ENCODE measurements at regions not wholly inside any gene's neighbourhood (a gene's known extent, or its start where the extent isn't known, plus 50 kb on each side); places are given as distances from the start of the nearest gene placed in this dataset.
"Not testable (repeated sequence)": the region's sequence is repeated elsewhere in the genome, so short reads cannot be mapped to it uniquely, and the experiment has no call there.

DNA sequence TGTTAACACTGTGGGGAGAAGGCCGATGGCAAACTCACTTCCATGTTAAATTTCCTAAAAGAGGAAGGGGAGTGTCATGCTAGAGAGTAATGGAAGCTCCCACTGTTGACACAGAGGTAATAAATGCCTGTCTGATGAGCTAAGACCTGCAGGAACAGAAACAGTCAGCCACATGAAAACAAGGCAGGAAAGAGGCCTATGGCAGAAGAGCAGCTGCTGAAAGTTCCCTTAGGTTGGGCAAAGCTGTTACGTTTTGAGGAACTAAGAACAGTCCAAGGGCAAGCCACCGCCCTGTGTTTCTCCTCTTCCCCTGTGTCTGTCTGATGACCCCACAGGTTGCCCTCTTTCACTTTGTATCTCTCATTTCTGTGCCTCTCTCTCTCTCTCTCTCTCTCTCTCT, 422.6 kb downstream of the TMEM121 start:
- not testable (repeated sequence) for H3K27ac Mint-ChIP-seq, H3K36me3 Mint-ChIP-seq, H3K27me3 Mint-ChIP-seq, H3K9me3 Mint-ChIP-seq, H3K4me3 Mint-ChIP-seq
- peaks cover 16% of the 10 kb centered on the region for H3K4me1 Mint-ChIP-seq

- H3K9me3 Mint-ChIP-seq, H3K27ac Mint-ChIP-seq, H3K4me3 Mint-ChIP-seq, H3K4me1 Mint-ChIP-seq, H3K27me3 Mint-ChIP-seq, H3K36me3 Mint-ChIP-seq: not testable (repeated sequence)
Measured at GRCh38 chr14:105950364-105950892, 424.0 kb downstream of the TMEM121 start.

DNA sequence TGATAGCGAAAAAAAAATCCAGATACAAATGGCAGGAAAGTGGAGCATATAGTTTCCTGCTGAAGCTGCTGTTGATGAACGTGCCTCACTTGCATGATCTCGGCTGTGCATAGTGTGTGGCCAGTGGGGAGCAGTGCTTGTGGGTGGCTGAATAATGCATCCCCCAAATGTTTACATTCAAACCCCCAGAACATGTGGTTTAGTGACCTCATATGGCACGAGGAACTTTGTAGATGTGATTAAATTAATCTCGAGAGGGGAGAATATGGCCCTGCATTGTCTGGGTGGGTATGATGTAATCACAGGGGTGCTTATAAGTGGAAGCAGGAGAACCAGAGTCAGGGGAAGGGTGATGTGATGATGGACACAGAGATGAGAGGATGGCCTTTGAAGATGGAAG, 425.0 kb downstream of the TMEM121 start:
- H3K9me3 Mint-ChIP-seq, result no peaks in the 10 kb centered on the region
- peaks cover 7% of the 10 kb centered on the region for H3K4me1 Mint-ChIP-seq
- no peaks in the 10 kb centered on the region for H3K36me3 Mint-ChIP-seq
- no peak overlapping the region for H3K27ac Mint-ChIP-seq
- H3K27me3 Mint-ChIP-seq, result peaks cover 2% of the 10 kb centered on the region
- no peak overlapping the region for H3K4me3 Mint-ChIP-seq

DNA sequence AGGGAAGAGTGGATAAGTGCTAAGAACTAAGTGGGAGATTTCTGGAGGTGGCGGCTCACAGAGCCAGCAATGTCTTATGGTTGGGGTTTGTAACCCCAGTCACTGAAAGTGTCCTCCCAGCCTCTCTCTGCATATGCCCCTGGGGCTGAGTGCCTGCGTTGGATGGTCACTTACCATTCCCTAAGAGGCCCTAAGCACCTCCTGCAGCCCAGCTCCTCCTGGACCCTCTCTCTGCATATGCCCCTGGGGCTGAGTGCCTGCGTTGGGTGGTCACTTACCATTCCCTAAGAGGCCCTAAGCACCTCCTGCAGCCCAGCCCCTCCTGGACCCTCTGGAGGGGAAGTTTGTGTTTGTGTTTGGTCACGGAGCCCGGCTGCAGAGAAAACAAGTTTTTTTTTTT, 425.8 kb downstream of the TMEM121 start:
- Mint-ChIP-seq H3K27me3 (peaks cover 2% of the 10 kb centered on the region), H3K4me3 (no peak overlapping the region), H3K4me1 (peaks cover 7% of the 10 kb centered on the region), H3K27ac (no peak overlapping the region), H3K36me3 (no peaks in the 10 kb centered on the region), H3K9me3 (no peaks in the 10 kb centered on the region)

DNA sequence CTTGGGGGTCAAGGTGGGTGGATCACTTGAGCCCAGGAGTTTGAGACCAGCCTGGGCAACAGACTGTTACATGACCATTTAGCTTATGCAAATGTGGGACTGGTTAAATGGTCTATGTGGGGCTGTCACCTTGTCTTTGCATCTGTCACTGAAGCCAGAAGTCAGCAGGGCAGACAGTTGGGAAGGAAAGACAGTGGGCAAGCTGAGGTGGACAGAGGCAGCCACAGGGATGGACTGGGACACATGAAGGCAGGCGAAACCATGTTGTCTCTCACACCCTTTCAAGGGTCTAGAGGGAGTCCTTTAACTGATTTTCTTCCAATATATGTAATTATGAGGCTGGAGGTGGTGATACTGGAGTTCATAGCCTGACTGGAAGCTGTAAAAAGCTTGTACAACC, 426.4 kb downstream of the TMEM121 start:
- peaks cover 3% of the 10 kb centered on the region for H3K27me3 Mint-ChIP-seq
- H3K36me3 Mint-ChIP-seq, result no peaks in the 10 kb centered on the region
- no peak overlapping the region for H3K27ac Mint-ChIP-seq
- no peaks in the 10 kb centered on the region for H3K9me3 Mint-ChIP-seq
- peaks cover 7% of the 10 kb centered on the region for H3K4me1 Mint-ChIP-seq
- no peak overlapping the region for H3K4me3 Mint-ChIP-seq

- H3K36me3 Mint-ChIP-seq, H3K9me3 Mint-ChIP-seq, H3K27ac Mint-ChIP-seq, H3K4me1 Mint-ChIP-seq, H3K4me3 Mint-ChIP-seq, H3K27me3 Mint-ChIP-seq: not testable (repeated sequence)
Measured at GRCh38 chr14:105961625-105962024, 435.2 kb downstream of the TMEM121 start.

- peaks cover 7% of the 10 kb centered on the region for H3K4me1 Mint-ChIP-seq
- H3K36me3 Mint-ChIP-seq, result peaks cover 6% of the 10 kb centered on the region
- no peak overlapping the region for H3K27ac Mint-ChIP-seq
- H3K4me3 Mint-ChIP-seq, result no peak overlapping the region
- H3K27me3 Mint-ChIP-seq, result peaks cover 6% of the 10 kb centered on the region
- peaks cover 7% of the 10 kb centered on the region for H3K9me3 Mint-ChIP-seq
Measured at GRCh38 chr14:105962532-105962931, 436.1 kb downstream of the TMEM121 start.

- H3K4me1 Mint-ChIP-seq, result no peaks in the 10 kb centered on the region
- H3K27ac Mint-ChIP-seq, result no peak overlapping the region
- no peaks in the 10 kb centered on the region for H3K9me3 Mint-ChIP-seq
- H3K27me3 Mint-ChIP-seq, result no peaks in the 10 kb centered on the region
- no peaks in the 10 kb centered on the region for H3K36me3 Mint-ChIP-seq
- no peak overlapping the region for H3K4me3 Mint-ChIP-seq
Measured at GRCh38 chr14:105968291-105968690, 441.9 kb downstream of the TMEM121 start.

DNA sequence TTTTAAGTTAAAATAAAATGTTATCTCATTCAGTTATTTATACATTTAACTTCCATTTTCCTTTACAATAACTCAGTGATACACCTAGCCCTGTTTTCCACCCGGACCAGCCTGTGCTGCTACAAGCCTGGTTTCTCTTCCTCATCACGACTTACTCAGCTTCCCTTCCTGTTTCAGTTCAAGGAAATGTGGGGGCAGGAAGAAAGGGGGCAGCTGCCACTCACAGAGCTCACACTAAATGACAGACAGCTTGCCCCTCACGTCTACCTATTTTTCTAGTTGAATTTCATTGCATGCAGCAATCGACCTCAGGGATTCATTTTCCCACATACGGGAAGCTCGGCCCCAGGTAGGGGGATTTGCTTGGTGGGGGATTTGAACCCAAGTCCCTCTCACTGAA, 442.6 kb downstream of the TMEM121 start:
- H3K4me1 Mint-ChIP-seq, H3K9me3 Mint-ChIP-seq, H3K27me3 Mint-ChIP-seq, H3K4me3 Mint-ChIP-seq, H3K36me3 Mint-ChIP-seq, H3K27ac Mint-ChIP-seq: not testable (repeated sequence)

GRCh38 chr14:105970821-105971220, 444.4 kb downstream of the TMEM121 start:
- H3K36me3 Mint-ChIP-seq, H3K27ac Mint-ChIP-seq, H3K9me3 Mint-ChIP-seq, H3K4me1 Mint-ChIP-seq, H3K27me3 Mint-ChIP-seq, H3K4me3 Mint-ChIP-seq: not testable (repeated sequence)

GRCh38 chr14:105971593-105972500, 445.5 kb downstream of the TMEM121 start:
- Mint-ChIP-seq H3K27me3 (no peaks in the 10 kb centered on the region), H3K4me1 (peaks cover 5% of the 10 kb centered on the region), H3K9me3 (no peaks in the 10 kb centered on the region), H3K36me3 (no peaks in the 10 kb centered on the region), H3K4me3 (no peak overlapping the region), H3K27ac (no peak overlapping the region)

DNA sequence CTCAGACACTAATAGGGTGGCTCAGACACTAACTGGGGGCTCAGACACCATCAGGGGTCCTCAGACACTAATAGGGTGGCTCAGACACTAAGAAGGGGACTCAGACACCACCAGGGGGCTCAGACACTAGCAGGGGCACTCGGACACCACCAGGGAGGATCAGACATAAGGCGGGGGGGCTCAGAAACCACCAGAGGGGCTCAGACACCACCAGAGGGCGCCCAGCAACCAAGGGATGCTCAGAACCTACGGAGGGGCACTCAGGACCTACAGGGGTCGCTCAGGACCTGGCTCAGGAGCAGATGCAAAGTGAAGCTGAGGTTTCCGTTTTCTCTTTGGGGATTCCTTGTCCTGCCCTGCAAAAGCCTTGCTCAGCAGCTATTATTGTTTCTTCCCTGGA, 448.5 kb downstream of the TMEM121 start:
- H3K9me3 Mint-ChIP-seq, result no peaks in the 10 kb centered on the region
- H3K27me3 Mint-ChIP-seq, result no peaks in the 10 kb centered on the region
- no peak overlapping the region for H3K4me3 Mint-ChIP-seq
- no peaks in the 10 kb centered on the region for H3K36me3 Mint-ChIP-seq
- no peak overlapping the region for H3K27ac Mint-ChIP-seq
- H3K4me1 Mint-ChIP-seq, result peaks cover 7% of the 10 kb centered on the region

DNA sequence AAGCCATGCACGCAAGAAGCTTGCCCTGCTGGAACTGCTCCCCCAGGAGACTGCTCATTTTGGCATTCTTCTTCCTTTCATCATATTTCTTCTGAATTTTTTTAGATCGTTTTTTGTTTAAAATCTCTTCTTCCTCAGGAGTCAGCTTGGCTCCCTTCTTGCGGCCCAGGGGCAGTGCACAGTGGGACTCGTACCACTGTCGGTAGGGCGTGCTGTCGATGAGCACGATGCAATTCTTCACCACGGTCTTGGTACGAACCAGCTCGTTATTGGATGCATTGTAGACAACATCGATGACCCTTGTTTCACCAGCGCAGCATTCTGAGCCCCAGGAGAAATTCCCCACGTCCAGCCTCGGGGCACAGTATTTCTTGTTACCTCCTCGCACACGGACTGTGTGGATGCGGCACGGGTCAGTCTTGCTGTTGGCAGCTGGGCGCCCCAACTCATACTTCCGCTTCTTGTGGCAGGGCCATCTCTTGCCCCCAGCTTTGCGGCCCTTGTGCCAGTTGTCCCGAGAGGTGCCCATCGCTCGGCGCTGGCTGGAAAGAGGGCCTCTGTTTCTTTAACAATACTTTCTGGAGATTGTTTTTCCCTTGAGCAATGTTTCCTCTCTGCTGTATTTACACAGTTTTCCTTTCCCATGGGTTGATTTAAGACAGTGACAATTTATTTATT, 452.4 kb downstream of the TMEM121 start:
- Mint-ChIP-seq H3K36me3 (no peaks in the 10 kb centered on the region), H3K27me3 (no peaks in the 10 kb centered on the region), H3K27ac (peak overlapping the region; percentile 18), H3K4me3 (no peak overlapping the region), H3K4me1 (peaks cover 39% of the 10 kb centered on the region), H3K9me3 (no peaks in the 10 kb centered on the region)

DNA sequence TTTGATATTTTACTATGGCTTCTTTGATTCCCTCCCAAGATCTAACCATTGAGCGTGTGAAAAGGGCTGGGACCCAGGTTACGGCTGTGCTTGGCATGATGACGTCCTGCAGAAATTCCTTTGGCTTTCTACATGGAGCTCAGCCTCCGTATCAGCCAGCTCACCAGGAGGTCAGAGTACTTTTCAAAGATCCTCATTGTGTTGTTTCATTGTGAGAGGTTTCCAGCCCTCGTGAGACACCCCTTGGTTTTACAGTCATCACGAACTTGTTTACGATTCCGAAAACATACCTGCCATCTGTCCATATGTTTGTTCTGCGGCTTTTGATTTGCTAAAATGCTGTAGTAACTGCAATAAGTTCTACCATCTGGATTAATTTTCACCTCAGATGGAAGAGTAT, 453.1 kb downstream of the TMEM121 start:
- H3K27ac Mint-ChIP-seq, result no peak overlapping the region
- H3K4me3 Mint-ChIP-seq, result no peak overlapping the region
- H3K27me3 Mint-ChIP-seq, result no peaks in the 10 kb centered on the region
- H3K4me1 Mint-ChIP-seq, result peaks cover 40% of the 10 kb centered on the region
- H3K9me3 Mint-ChIP-seq, result no peaks in the 10 kb centered on the region
- no peaks in the 10 kb centered on the region for H3K36me3 Mint-ChIP-seq

- H3K27ac Mint-ChIP-seq, result peak overlapping the region; percentile 19
- H3K4me3 Mint-ChIP-seq, result no peak overlapping the region
- H3K27me3 Mint-ChIP-seq, result no peaks in the 10 kb centered on the region
Measured at GRCh38 chr14:105980224-105980623, 453.8 kb downstream of the TMEM121 start.

GRCh38 chr14:105981517-105982302, 455.3 kb downstream of the TMEM121 start:
- peak overlapping the region; percentile 80 for H3K27ac Mint-ChIP-seq
- H3K4me1 Mint-ChIP-seq, result peaks cover 55% of the 10 kb centered on the region
- not testable (repeated sequence) for H3K36me3 Mint-ChIP-seq, H3K27me3 Mint-ChIP-seq, H3K9me3 Mint-ChIP-seq
- H3K4me3 Mint-ChIP-seq, result peak overlapping the region; percentile 31

More at GRCh38 chr14:105980224-105980623, 453.8 kb downstream of the TMEM121 start:
- Mint-ChIP-seq H3K36me3 (no peaks in the 10 kb centered on the region), H3K4me1 (peaks cover 47% of the 10 kb centered on the region), H3K9me3 (no peaks in the 10 kb centered on the region)

Measured in activated naive CD4-positive, alpha-beta T cell treated with anti-CD3 and anti-CD28 coated beads, Interleukin-2, amount 50 U/mL, for 24 hours (primary cell).